HL-60/S4 (cell line): ENCODE measurements at regions not wholly inside any gene's neighbourhood (a gene's known extent, or its start where the extent isn't known, plus 50 kb on each side); places are given as distances from the start of the nearest gene placed in this dataset.
"Not testable (repeated sequence)": the region's sequence is repeated elsewhere in the genome, so short reads cannot be mapped to it uniquely, and the experiment has no call there.

Source experiments
- in situ Hi-C: fragments of 300-500 bp; cut with MboI; formaldehyde crosslinking; loops from 2 replicates; pipeline ENCODE4 v1.14.3; 2022; ENCODE audit warnings: low sequenced_read_pairs

DNA sequence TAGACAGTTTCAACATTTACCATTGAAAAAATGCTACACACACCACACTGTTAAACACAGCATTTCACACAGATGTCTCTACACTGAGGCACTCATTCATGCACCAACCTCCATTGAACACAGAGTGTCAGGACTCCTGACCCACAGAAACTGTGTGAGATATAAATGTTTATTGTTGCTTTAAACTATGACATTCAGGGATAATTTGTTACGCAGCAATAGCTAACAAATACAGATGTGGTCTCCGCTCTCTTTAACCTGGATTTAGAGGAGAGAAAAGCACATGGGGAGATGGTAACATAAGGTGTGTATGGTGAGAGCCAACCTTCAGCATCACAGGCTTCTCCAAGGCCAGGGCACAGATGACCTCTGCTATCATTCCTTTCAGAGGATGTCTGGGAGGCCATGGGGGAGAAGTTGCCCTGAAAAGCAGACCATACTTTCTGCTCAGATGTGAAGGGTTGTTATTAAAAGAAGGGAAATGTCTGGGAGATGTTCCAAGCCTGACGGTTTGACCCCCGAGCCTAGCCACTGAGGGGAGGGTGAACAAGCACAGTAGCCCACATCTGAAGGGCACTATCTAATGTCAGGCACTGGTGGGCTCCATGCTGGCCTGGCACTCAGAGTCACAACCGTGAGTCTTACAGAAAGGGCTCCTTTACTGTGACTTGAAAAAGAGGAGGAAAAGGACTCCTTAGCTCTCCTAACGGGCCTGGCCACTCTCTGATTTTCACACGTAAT lies 284.5 kb upstream of the TLE3 start:
- in situ Hi-C loops = no loop called here

GRCh38 chr15:70379938-70380883 lies 282.5 kb upstream of the TLE3 start:
- in situ Hi-C loops = no loop called here

GRCh38 chr15:70379134-70379533 lies 281.4 kb upstream of the TLE3 start:
- in situ Hi-C loops = no loop called here

GRCh38 chr15:70378126-70379031 lies 280.7 kb upstream of the TLE3 start:
- in situ Hi-C loops = no loop called here

DNA sequence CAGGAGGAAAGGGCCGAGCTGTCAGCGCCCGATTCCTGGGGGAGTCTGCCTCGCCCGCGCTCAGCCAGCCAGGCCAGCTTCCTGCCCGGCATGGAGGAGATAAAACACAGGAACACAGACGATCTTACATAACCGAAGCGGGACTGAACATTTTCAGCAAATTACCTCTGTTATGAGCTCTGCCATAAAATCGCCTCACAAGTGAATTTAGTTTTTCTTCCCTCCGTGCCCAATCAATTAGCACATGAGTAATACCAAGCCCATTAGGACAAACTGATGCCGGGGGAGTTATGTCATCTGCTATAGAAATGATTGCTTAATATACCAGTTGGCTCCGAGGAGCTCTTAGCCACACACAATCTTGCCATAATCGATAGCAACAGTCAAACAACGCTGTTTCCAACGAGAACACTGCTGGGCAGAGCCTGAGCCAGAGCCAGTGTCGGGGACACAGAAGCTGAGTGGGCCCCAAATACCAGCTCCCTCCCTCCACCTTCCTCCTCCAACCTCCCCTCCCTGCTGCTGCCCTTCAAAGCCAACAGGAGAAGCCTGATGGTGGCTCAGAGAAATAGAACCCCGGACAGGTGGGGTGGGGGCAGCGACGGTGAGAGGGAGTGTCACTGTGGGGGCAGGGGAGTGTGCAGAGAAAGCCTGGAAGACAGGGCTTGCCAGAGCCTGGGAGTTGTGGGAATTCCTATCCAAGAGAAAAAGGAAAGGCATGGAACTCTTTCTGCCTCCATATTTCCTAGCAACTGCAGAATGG lies 279.4 kb upstream of the TLE3 start:
- in situ Hi-C loops = no loop called here

GRCh38 chr15:70376031-70376928 lies 278.6 kb upstream of the TLE3 start:
- in situ Hi-C loops = no loop called here

- in situ Hi-C loops = no loop called here
Observed at GRCh38 chr15:70375586-70375985, 277.9 kb upstream of the TLE3 start.

GRCh38 chr15:70375006-70375431 lies 277.3 kb upstream of the TLE3 start:
- in situ Hi-C loops = no loop called here

DNA sequence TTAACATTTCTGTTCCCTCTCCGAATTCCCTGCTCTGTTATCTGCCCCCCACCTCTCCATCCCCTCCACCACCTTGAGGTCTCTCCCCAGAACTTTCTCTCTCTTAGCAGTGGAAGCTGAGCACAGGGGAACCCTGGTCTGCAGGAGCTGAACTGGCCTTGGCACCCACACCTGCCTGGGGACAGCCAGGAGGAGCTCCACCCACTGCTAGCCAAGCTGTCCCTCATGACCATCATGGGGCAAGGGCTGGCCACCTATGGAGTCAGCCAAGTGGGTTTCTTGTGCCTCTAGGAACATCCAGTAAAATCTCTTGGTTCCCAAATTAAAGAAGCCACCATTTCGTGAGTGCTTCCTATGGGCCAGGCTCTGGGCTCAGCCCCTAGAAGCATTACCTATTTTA lies 276.4 kb upstream of the TLE3 start:
- in situ Hi-C loops = no loop called here

DNA sequence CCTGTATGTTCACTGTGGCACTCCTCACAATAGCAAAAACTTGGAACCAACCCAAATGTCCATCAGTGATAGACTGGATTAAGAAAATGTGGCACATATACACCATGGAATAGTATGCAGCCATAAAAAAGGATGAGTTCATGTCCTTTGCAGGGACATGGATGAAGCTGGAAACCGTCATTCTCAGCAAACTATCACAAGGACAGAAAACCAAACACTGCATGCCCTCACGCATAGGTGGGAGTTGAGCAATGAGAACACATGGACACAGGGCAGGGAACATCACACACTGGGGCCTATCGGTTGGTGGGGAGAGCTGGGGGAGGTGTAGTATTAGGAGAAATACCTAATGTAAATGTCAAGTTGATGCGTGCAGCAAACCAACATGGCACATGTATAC lies 275.7 kb upstream of the TLE3 start:
- in situ Hi-C loops = not testable (repeated sequence)

- in situ Hi-C loops = not testable (repeated sequence)
Observed at GRCh38 chr15:70367913-70368705, 270.4 kb upstream of the TLE3 start.

DNA sequence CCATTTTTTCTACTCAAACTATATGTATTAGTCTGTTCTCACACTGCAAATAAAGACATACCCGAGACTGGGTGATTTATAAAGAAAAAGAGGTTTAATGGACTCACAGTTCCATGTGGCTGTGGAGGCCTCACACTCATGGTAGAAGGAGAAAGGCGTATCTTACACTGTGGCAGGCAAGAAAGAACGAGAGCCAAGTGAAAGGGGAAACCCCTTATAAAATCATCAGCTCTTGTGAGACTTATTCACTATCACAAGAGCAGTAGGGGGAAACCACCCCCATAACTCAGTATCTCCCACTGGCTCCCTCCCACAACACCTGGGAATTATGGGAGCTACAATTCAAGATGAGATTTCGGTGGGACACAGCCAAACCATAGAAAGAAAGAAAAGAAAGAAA lies 266.3 kb upstream of the TLE3 start:
- in situ Hi-C loops = not testable (repeated sequence)

DNA sequence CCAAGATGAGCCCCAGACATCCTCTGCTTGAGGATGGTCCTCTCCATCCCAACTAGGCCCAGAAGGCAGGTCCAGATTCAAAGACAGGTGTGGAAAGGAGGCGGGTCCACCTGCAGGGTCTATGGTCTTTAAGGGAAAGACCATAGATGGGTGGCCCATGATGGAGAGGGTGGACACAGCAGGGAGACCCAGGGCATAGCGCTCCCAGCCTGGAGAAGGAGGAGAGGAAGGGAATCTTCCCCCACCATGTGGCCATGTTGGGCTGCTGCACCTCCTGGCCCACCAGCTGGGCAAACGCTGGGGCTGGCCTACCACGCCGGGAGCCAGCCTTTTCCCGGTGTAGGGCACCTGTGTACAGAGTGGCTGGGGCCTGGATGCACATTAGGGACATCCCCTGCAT lies 265.2 kb upstream of the TLE3 start:
- in situ Hi-C loops = no loop called here

DNA sequence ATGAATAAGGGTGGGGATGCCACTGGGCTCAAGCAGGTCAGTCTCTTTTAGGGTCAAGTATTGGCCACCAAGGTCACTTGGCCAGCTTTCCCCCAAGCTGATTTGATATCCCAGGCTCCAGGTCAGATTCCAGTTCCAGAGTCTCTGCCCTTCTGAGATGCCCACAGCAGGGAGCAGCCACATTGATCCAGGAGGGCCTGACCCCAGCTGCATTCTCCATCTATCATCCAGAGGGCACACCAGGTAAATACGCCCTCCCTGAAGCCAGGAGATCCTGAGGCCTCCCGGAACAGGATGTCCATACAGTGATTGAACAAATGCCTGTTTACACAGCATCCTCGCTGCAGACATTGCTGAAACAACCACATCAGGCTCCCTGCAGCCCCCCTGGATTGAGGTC lies 264.6 kb upstream of the TLE3 start:
- in situ Hi-C loops = no loop called here

- in situ Hi-C loops = no loop called here
Observed at GRCh38 chr15:70361891-70362290, 264.2 kb upstream of the TLE3 start.

- in situ Hi-C loops = no loop called here
Observed at GRCh38 chr15:70361106-70361505, 263.4 kb upstream of the TLE3 start.

DNA sequence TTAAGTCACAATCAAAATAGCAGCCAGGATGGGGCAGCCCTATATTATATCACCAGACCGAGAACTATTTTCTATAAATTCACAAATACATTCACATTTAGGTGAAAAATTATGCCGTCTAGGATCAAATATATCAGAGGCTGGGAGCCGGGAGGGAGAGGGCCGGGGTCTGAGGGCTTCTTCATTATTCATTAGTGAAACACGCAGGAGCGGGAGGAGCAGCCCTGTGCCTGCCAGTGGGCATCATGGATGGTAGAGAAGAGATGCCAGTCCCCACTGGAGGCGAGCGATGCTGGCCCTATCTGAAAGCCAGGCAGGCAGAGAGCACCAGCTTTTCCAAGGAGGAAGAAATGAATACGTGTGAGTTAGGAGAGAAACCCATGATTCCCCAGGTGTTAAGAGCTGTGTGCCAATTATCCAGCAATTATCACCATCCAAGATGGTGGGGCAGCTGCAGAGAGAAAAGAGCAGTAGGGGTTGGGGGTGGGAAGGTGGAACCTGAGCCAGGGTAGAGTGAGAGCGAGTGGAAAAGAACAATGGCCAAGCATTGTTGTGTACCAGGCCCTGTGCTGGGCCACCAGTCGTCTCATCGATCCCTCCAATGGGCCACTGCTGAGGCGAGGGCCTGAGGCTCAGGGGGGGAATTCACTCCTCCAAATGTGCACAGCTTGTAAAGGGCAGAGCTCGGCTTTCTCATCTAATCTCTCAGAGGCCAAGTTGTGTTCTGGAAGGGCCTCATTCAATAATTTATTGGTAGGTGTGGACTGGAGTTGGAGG lies 261.3 kb upstream of the TLE3 start:
- in situ Hi-C loops = no loop called here
